ENCODE measurements at regions not wholly inside any gene's neighbourhood (a gene's known extent, or its start where the extent isn't known, plus 50 kb on each side); places are given as distances from the start of the nearest gene placed in this dataset.

DNA sequence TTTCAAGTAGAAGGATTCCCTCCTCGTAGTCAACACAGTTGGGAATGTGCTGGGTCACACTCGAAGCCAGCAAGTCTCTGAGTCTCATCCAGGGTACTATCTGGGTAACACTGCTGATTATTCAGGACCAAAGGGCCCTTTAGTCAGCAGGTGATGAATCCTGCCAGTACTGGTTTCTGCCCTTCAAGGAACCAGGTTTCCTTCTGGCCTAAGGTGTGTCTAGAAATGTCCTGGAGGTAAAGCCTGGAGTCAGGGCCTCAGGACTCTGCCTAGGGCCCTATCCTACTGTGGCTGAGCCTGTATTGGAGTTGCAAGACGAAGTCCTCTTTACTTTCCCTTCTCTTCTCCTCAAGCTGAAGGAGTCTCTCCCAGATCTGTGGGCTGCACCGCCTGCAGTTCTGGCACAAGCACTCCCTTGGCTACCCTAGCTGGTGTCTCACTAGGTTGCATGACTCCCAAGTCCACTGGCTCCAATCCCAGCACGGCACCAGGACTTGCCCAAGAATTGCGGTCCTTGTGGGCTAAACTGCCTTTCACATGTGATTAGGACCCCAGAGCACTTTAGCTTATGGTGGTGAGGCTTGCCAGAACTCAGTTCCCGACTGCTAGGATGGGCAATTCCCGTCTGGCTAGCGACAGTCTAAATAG is 193.7 kb upstream of the PDE3A start:
- no peak for DNase-seq (ENCODE audit: extremely low spot score)
- ChIA-PET POLR2A (no interaction called here), CTCF (no interaction called here)
- TF ChIP-seq, protein P1, sequence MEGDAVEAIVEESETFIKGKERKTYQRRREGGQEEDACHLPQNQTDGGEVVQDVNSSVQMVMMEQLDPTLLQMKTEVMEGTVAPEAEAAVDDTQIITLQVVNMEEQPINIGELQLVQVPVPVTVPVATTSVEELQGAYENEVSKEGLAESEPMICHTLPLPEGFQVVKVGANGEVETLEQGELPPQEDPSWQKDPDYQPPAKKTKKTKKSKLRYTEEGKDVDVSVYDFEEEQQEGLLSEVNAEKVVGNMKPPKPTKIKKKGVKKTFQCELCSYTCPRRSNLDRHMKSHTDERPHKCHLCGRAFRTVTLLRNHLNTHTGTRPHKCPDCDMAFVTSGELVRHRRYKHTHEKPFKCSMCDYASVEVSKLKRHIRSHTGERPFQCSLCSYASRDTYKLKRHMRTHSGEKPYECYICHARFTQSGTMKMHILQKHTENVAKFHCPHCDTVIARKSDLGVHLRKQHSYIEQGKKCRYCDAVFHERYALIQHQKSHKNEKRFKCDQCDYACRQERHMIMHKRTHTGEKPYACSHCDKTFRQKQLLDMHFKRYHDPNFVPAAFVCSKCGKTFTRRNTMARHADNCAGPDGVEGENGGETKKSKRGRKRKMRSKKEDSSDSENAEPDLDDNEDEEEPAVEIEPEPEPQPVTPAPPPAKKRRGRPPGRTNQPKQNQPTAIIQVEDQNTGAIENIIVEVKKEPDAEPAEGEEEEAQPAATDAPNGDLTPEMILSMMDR (IDR thresholded peaks at IDR 0.05; ENCODE audit: control extremely low read depth, extremely low read depth, low read depth, missing control alignments) = no peak

DNA sequence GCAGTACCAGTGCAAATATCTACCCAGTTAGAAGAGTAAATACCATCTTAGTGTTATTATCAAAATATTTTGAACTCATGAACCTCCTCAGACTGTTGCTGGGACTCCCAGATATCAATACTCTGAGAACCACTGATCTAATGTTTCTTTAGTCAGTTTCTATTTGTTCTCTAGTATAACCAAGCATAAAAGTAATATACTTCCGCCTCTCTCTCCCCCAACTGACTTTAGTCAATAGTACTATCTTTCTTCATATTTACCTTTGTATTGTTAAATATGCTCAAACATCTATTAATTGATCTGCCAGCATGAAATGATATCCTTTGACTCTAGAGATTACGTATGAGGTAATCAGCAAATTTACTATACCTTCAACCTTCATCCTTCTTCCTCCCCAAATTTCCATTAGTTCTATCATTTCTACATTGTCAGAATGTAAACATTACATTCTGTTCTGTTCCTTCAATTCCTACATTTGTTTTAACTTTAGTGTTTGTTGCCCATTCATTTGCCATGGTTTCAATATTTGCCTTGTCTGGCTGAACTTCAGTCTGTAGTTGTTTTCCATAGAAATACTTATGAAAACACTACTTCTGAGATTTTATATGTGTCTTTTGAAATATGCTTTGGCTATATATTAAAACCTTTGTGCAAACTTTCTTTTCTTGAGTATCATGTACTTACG is 192.5 kb upstream of the PDE3A start:
- ChIA-PET POLR2A (no interaction called here), CTCF (no interaction called here)
- DNase-seq (ENCODE audit: extremely low spot score) = no peak
- TF ChIP-seq, protein P1 (IDR thresholded peaks at IDR 0.05; ENCODE audit: control extremely low read depth, extremely low read depth, low read depth, missing control alignments) = no peak

DNA sequence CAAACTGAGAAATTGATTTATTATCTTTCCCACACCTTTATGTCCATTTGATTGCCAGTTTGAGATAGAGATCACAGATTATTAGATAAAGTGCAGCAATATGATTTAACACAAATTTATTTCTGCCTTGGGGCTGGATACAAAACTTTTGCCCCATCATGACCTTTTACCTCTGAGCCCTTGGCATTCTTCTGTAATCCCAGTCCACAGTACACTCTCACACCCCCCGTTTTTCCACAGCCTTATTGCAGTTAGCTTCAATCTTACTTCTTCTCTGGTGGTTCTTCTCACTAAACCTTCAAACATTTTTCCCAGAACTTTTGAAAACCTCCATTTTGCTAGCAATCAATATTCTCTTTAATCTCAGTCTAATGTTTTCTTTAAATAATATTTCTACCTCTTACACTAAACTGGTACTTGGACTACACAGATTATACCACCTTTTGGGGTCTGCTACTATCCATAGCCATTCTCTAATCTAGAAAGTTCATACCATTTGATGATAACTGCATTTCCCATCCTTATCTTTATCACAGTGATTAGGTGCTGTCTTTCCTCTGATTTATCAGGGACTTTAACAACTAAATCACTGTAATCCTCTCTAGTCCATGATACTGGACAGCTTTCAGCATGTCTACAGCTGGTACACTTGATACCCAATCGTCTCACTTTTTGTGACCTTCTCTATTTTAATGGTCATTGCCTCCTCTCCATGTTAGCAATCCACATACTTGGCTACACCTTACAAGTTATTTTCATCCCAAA is 186.7 kb upstream of the PDE3A start:
- TF ChIP-seq, protein P1 (IDR thresholded peaks at IDR 0.05; ENCODE audit: control extremely low read depth, extremely low read depth, low read depth, missing control alignments) = no peak
- POLR2A ChIA-PET = no interaction called here
- no peak for DNase-seq (ENCODE audit: extremely low spot score)
- CTCF ChIA-PET = no interaction called here

DNA sequence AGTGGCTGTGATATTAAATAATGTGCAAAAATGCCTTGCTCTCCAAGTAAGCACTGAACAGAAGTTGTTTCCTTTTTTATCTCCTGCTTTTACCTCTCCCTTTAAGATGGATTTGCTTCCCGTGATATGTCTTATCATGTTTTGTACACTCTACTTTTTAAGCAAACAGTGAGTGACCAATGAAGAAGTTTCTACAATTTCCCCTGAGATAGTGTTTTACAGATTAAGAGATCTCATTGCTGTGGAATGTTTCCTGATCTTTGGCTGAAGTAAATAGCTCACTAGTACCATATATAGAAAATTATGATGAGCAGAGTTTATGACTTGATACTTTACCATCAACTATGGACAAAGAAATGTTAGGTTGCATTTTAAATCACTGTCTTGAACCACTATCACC is 184.8 kb upstream of the PDE3A start:
- DNase-seq (ENCODE audit: extremely low spot score) = no peak
- POLR2A ChIA-PET = no interaction called here
- CTCF ChIA-PET = no interaction called here
- TF ChIP-seq, protein P1 (IDR thresholded peaks at IDR 0.05; ENCODE audit: control extremely low read depth, extremely low read depth, low read depth, missing control alignments) = no peak

DNA sequence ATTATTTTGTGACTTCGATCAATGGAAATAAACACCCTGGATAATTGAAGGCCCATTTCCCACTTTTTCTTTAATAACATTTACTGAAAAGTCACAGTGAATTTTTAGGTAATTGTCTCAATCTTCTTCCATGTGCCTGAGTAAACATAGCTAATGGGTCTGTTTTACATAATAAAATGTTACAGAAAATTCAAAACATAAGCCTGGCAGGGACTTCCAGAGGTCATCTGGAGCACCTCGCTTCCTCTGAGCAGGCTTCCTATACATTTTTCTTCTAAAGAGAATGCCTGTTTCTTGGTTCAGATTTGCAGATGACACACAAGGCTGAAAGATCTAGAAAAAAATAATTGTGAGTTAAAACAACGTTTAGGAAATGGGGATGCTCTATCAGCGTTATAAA is 183.8 kb upstream of the PDE3A start:
- no peak for DNase-seq (ENCODE audit: extremely low spot score)
- TF ChIP-seq, protein P1 (IDR thresholded peaks at IDR 0.05; ENCODE audit: control extremely low read depth, extremely low read depth, low read depth, missing control alignments) = no peak
- CTCF ChIA-PET = interaction anchor here (1.3 kb wide), 1 partner anchor 18 kb away, joined by 3 read pairs; no protein-coding TSS in a partner anchor
- POLR2A ChIA-PET = no interaction called here

DNA sequence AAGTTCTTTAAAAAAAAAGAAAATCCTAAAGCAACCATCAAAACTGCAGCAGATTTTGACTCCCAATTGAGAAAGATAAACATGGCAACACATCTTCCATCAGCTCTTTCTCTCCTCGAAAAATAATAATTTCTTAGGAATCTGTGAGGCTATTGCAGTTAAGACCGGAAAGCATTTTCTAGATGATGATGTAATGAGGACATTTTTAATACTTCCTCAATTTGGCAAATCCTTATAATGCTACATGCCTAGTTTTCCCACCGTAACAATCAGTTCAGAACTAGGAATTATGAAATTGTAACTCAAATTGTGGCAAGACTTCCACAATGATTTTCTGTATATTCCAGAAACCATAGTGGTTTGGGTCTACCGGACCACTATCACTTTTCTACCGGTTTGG is 180.9 kb upstream of the PDE3A start:
- POLR2A ChIA-PET = no interaction called here
- CTCF ChIA-PET = no interaction called here
- no peak for DNase-seq (ENCODE audit: extremely low spot score)
- TF ChIP-seq, protein P1 (IDR thresholded peaks at IDR 0.05; ENCODE audit: control extremely low read depth, extremely low read depth, low read depth, missing control alignments) = no peak

All from GM10248 (cell line).